Large intestine (tissue), 3 donors: ENCODE measurements at regions not wholly inside any gene's neighbourhood (a gene's known extent, or its start where the extent isn't known, plus 50 kb on each side); places are given as distances from the start of the nearest gene placed in this dataset.

Source experiments
- DNase-seq, 2 donors: peaks; one replicate each; pipeline versions ENCODE4 v3.0.0 to v3.0.0-alpha.2; 2013
- H3K27ac ChIP-seq: one replicate; pipeline ENCODE4 v1.5.1; 2013; ENCODE audit warnings: low read length
- H3K27me3 ChIP-seq: 2 replicates; pipeline ENCODE4 v1.6.1; 2013; ENCODE audit warnings: low read length; ENCODE audit not compliant: control insufficient read depth, insufficient read depth
- H3K36me3 ChIP-seq: 2 replicates; pipeline ENCODE4 v1.6.1; 2013; ENCODE audit warnings: low read length; ENCODE audit not compliant: control insufficient read depth, insufficient read depth
- H3K4me1 ChIP-seq: one replicate; pipeline ENCODE4 v1.6.1; 2013; ENCODE audit warnings: low read length; ENCODE audit not compliant: control insufficient read depth, insufficient read depth
- H3K4me3 ChIP-seq: one replicate; pipeline ENCODE4 v1.5.1; 2013; ENCODE audit warnings: low read length
- H3K9me3 ChIP-seq: one replicate; pipeline ENCODE4 v1.6.1; 2013; ENCODE audit warnings: mild to moderate bottlenecking, low read depth, low read length, moderate library complexity; ENCODE audit not compliant: control insufficient read depth
- WGBS: methylation state at CpG from one replicate; pipeline ENCODE4 v1.1.5; 2013; ENCODE audit warnings: low lambda C conversion rate; ENCODE audit not compliant: insufficient coverage; 5-methylcytosine and 5-hydroxymethylcytosine counted together

GRCh38 chr2:81206216-81206615 is 901.7 kb upstream of the LRRTM1 start:
- no peaks in the 10 kb centered on the region for H3K36me3 ChIP-seq
- H3K4me1 ChIP-seq = no peaks in the 10 kb centered on the region
- no peaks in the 10 kb centered on the region for H3K27me3 ChIP-seq
- H3K9me3 ChIP-seq = no peaks in the 10 kb centered on the region
- H3K27ac ChIP-seq = no peak overlapping the region
- WGBS = no CpG with 5 or more reads among the region's 5 CpGs
- H3K4me3 ChIP-seq = no peak overlapping the region
- no peak for DNase-seq

DNA sequence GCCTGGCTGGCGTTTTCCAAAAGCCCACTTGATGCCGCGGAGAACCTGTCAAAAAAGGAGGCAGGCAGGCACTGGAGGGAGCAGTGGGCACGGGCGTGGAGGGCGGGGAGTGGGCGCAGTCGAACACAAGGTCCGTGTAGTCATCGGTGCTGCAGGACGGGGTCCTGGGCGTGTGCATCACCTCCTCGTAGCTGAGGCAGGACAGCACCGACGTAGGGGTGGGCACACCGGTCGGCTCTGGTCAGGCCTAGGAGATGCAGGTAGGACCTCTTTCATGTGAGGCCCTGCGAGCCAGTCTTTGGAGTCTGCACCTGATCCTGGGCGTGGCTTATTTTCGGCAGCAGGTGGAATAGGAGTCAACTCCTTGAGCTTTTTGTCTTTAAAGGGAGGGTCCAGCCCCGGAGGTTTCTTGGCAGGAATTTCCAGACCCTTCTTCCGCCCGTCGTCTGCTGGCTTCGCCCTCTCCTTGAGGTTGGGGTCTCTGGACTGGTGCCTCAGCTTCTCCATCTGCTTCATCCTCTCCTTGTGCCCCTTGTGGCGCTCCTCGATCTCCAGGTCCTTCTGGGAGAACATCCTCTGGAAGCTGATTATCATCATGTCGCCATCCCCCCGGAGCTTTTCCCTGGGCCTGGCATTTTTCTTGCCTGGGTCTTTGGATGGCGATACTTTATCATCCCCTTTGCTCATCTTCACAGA is 892.5 kb upstream of the LRRTM1 start:
- Histone ChIP-seq H3K36me3 (no peaks in the 10 kb centered on the region), H3K27ac (no peak overlapping the region), H3K9me3 (peaks cover 34% of the 10 kb centered on the region), H3K27me3 (no peaks in the 10 kb centered on the region), H3K4me3 (no peak overlapping the region), H3K4me1 (no peaks in the 10 kb centered on the region)
- WGBS = 100% methylated on average over 1 of the region's 30 CpGs
- DNase-seq = no peak

DNA sequence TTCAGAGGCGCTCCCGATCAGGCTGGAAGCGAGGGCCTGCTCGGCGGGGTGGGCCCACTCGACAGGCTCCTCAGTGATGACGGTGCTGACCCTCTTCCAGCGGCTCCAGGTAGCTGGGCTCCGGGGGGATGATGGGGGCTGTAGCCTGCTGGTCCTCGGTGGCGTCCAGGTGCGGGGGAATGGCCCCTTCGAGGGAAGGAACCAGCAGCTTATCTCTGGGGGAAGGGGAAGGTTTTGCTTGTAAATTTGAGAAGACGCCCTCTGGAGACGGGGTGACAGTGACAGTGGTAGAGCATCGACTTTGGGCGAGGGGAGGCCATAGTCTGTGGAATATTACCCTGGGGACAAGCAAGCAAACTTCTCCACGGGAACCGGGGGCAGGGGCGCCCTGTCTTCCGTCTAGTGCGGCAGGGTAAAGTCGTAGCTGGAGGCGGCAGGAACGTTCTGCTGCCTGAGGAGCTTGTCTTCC is 891.9 kb upstream of the LRRTM1 start:
- H3K4me3 ChIP-seq = no peak overlapping the region
- DNase-seq = no peak
- no peaks in the 10 kb centered on the region for H3K36me3 ChIP-seq
- H3K4me1 ChIP-seq = no peaks in the 10 kb centered on the region
- WGBS = 100% methylated on average over 1 of the region's 25 CpGs
- no peaks in the 10 kb centered on the region for H3K27me3 ChIP-seq
- H3K9me3 ChIP-seq = peaks cover 34% of the 10 kb centered on the region
- H3K27ac ChIP-seq = no peak overlapping the region

DNA sequence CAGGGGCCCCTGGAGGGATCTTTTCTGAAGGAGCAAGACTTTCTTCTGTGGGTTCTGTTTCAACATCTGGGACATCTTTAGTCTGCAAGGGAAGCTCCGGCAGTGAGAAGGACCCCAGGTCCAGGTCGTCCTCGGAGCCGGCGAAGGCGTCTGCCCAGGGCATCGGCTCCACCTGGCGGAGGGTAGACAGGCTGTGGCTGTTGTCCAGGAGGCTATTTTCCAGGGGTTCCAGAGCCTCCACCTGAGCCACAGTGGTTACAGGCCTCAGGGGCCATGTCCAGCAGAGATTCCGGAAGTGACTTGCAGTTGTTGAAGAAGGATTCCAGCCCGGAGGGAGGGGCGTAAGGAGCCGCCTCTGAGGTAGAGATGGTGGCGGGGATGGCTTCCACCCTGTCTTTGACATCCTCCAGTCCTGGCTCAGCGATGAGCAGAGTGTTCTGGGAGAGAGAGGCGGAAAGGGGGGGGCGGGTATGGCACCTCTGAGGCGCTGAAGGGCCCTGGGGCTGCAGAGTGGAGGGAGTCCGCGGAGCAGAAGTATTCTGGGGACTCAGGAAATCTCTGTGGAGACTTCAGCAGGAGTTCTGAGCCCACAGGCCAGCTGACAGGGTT is 891.3 kb upstream of the LRRTM1 start:
- no peaks in the 10 kb centered on the region for H3K4me1 ChIP-seq
- H3K4me3 ChIP-seq = no peak overlapping the region
- peaks cover 34% of the 10 kb centered on the region for H3K9me3 ChIP-seq
- no peaks in the 10 kb centered on the region for H3K36me3 ChIP-seq
- no peak for DNase-seq
- H3K27me3 ChIP-seq = no peaks in the 10 kb centered on the region
- no CpG with 5 or more reads among the region's 19 CpGs for WGBS
- H3K27ac ChIP-seq = no peak overlapping the region

DNA sequence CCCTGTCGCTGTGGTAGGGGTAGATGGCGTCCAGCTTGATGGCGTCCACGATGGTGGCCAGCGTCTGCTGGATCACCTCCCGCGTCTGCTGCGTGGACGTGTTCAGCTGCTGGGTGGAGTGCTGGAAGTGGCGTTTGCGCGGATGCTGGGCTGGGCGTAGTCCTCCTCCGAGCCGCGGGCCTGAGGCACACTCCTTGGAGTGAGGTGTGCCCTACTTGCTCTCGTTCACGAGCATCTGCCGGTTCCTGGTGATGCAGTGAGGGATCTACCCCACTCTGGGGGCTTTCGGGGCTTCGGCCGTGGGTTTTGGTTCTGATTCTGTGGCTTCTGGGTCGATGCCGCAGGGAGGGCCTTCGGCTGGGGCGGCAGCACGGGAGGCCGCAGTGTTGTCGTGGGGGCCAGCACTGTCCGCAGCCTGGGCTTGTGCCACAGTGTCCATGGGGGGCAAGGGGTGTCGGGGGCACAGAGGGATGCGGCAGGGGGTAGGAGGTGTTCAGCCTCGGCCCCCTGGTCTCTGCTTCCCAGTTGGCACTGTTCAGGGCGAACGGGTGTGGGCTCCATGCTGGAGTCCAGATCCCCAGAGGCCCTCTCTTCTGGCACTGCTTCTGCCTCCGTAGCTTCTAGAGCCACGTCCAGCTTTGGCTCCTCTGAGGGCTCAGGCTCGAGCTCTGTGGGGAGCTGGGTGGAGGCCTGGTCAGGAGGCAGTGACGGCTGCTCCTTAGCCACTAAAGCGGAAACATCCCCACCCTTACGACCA is 890.6 kb upstream of the LRRTM1 start:
- no peak overlapping the region for H3K27ac ChIP-seq
- no CpG with 5 or more reads among the region's 41 CpGs for WGBS
- no peaks in the 10 kb centered on the region for H3K4me1 ChIP-seq
- no peaks in the 10 kb centered on the region for H3K36me3 ChIP-seq
- H3K27me3 ChIP-seq = no peaks in the 10 kb centered on the region
- DNase-seq = no peak
- no peak overlapping the region for H3K4me3 ChIP-seq
- peaks cover 34% of the 10 kb centered on the region for H3K9me3 ChIP-seq

- H3K4me1 ChIP-seq = no peaks in the 10 kb centered on the region
- no peaks in the 10 kb centered on the region for H3K27me3 ChIP-seq
- peaks cover 34% of the 10 kb centered on the region for H3K9me3 ChIP-seq
- WGBS = no CpG with 5 or more reads among the region's 23 CpGs
- H3K36me3 ChIP-seq = no peaks in the 10 kb centered on the region
- DNase-seq = no peak
- no peak overlapping the region for H3K27ac ChIP-seq
- H3K4me3 ChIP-seq = no peak overlapping the region
These were observed 890.0 kb upstream of the LRRTM1 start for GRCh38 chr2:81194581-81194980.

GRCh38 chr2:81194176-81194575 is 889.6 kb upstream of the LRRTM1 start:
- no CpG with 5 or more reads among the region's 30 CpGs for WGBS
- no peak for DNase-seq
- H3K36me3 ChIP-seq = no peaks in the 10 kb centered on the region
- no peak overlapping the region for H3K27ac ChIP-seq
- no peaks in the 10 kb centered on the region for H3K27me3 ChIP-seq
- peaks cover 34% of the 10 kb centered on the region for H3K9me3 ChIP-seq
- no peak overlapping the region for H3K4me3 ChIP-seq
- H3K4me1 ChIP-seq = no peaks in the 10 kb centered on the region

DNA sequence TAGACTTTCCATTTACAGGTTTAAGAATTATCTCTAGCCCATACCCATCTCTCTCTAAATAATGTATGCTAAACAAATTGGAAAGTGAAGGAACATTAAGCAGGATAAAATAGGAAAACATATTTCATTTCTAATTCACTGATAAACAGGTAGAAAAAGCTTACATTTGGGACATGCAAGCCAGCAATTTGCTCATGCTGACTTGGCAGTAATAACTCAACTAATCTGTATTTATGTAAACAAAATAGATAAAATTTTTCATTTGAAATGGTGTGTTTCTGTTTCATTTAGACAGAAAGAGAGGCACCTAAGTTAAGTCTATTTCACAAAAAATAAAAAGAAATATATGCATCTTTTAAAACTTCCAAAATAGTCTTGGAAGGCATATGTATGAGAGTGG is 877.3 kb upstream of the LRRTM1 start:
- Histone ChIP-seq H3K27me3 (no peaks in the 10 kb centered on the region), H3K27ac (no peak overlapping the region), H3K4me1 (no peaks in the 10 kb centered on the region)

DNA sequence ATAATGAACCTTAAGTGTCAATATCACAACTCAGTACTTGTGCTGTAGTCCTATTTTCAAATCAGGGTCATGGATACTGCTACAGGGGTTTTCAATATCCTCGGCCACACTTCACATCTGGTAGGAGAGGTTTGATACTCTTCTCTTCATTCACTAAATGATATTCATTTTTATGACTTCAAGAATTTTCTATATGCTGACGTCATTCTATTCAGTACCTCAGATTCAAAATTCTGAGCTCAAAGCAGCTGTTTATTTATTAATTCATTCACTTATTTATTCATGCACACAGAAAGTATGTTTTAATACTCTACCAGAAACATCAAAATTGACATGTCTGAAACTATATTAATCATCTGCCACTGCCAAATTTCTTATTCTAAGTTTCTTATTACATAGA is 866.9 kb upstream of the LRRTM1 start:
- WGBS = 100% methylated on average over 1 of the region's 2 CpGs
- no peaks in the 10 kb centered on the region for H3K9me3 ChIP-seq
- H3K27ac ChIP-seq = no peak overlapping the region
- DNase-seq = no peak
- no peaks in the 10 kb centered on the region for H3K36me3 ChIP-seq
- H3K4me3 ChIP-seq = no peak overlapping the region
- H3K27me3 ChIP-seq = no peaks in the 10 kb centered on the region
- no peaks in the 10 kb centered on the region for H3K4me1 ChIP-seq

More for the DNA sequence above, 877.3 kb upstream of the LRRTM1 start:
- H3K9me3 ChIP-seq = no peaks in the 10 kb centered on the region
- no peak overlapping the region for H3K4me3 ChIP-seq
- no peak for DNase-seq
- H3K36me3 ChIP-seq = no peaks in the 10 kb centered on the region

DNA sequence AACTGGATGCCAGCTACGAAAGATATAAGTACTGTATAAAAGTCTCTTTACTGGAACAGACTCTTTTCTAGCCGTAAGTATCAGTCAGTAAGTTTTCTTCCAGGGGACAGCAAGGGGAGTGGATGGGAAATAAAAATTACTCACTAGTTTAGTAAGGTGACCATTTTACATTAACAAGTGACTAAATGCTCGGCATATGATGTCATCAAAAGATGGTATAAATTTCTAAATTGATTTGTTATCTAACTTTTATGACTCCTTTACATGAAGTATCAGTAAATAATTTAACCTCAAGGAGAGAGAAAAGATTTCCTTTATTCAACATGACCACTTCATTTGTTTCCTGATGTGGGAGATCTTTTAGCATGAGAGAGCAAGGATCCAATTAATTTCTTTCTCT is 859.0 kb upstream of the LRRTM1 start:
- Histone ChIP-seq H3K27me3 (no peaks in the 10 kb centered on the region), H3K36me3 (no peaks in the 10 kb centered on the region), H3K4me3 (no peak overlapping the region), H3K27ac (no peak overlapping the region), H3K4me1 (no peaks in the 10 kb centered on the region), H3K9me3 (no peaks in the 10 kb centered on the region)
- no peak for DNase-seq
- WGBS = 100% methylated on average over 1 of the region's 3 CpGs
